SK-N-SH treated with all-trans-retinoic acid at 6 μM for 48 hours (cell line): ENCODE measurements at regions not wholly inside any gene's neighbourhood (a gene's known extent, or its start where the extent isn't known, plus 50 kb on each side); places are given as distances from the start of the nearest gene placed in this dataset.

Experiments used
- ATAC-seq: fragments of 200-7000 bp; cut with Tn5 transposase; 3 replicates; pipeline ENCODE4 v1.9.1; 2020; ENCODE audit warnings: mild to moderate bottlenecking, moderate library complexity
- ARNTL ChIP-seq: fragments of 450-650 bp; formaldehyde crosslinking; IDR thresholded peaks from 2 replicates; pipeline ENCODE4 v1.5.0; 2020; ENCODE audit warnings: low read depth, mild to moderate bottlenecking, moderate library complexity, borderline replicate concordance
- BACH2 ChIP-seq: fragments of 250-450 bp; sonication (Bioruptor Pico); IDR thresholded peaks from 2 replicates; pipeline ENCODE4 v1.9.0; 2021; ENCODE audit warnings: mild to moderate bottlenecking, borderline replicate concordance
- CREB5 ChIP-seq: fragments of 250-450 bp; sonication (Bioruptor Pico); IDR thresholded peaks from 2 replicates; pipeline ENCODE4 v1.5.1; 2020; ENCODE audit warnings: low read depth, mild to moderate bottlenecking, moderate library complexity
- CSDC2 ChIP-seq: fragments of 250-450 bp; sonication (Bioruptor Pico); IDR thresholded peaks from 2 replicates; pipeline ENCODE4 v1.5.0; 2020; ENCODE audit warnings: mild to moderate bottlenecking, moderate library complexity
- CSRNP3 ChIP-seq: fragments of 250-450 bp; sonication (Bioruptor Pico); IDR thresholded peaks from 2 replicates; pipeline ENCODE4 v1.5.1; 2021; ENCODE audit warnings: mild to moderate bottlenecking, moderate library complexity
- ESRRG ChIP-seq: fragments of 250-450 bp; sonication (Bioruptor Pico); IDR thresholded peaks from 2 replicates; pipeline ENCODE4 v1.6.1; 2021; ENCODE audit warnings: mild to moderate bottlenecking
- GLIS3 ChIP-seq: fragments of 250-450 bp; sonication (Bioruptor Pico); IDR thresholded peaks from 2 replicates; pipeline ENCODE4 v1.5.0; 2020; ENCODE audit warnings: mild to moderate bottlenecking, moderate library complexity
- ISL1 ChIP-seq: fragments of 250-450 bp; sonication (Bioruptor Pico); IDR thresholded peaks from 2 replicates; pipeline ENCODE4 v2.1.2; 2022; ENCODE audit warnings: mild to moderate bottlenecking, moderate library complexity
- OSR1 ChIP-seq: fragments of 250-450 bp; sonication (Bioruptor Pico); IDR thresholded peaks from 2 replicates; pipeline ENCODE4 v1.8.0; 2022; ENCODE audit warnings: moderate library complexity, mild to moderate bottlenecking, inconsistent platforms
- POU6F1 ChIP-seq: fragments of 250-450 bp; sonication (Bioruptor Pico); IDR thresholded peaks from 2 replicates; pipeline ENCODE4 v1.8.0; 2021; ENCODE audit warnings: low read depth, mild to moderate bottlenecking, moderate library complexity, borderline replicate concordance
- PPARA ChIP-seq: fragments of 250-450 bp; sonication (Bioruptor Pico); IDR thresholded peaks from 2 replicates; pipeline ENCODE4 v1.5.0; 2020; ENCODE audit warnings: mild to moderate bottlenecking, borderline replicate concordance
- RARB ChIP-seq: fragments of 250-450 bp; sonication (Bioruptor Pico); IDR thresholded peaks from 2 replicates; pipeline ENCODE4 v1.8.0; 2021; ENCODE audit warnings: mild to moderate bottlenecking, moderate library complexity
- SNAI2 ChIP-seq: fragments of 250-450 bp; sonication (Bioruptor Pico); IDR thresholded peaks from 2 replicates; pipeline ENCODE4 v1.5.0; 2020; ENCODE audit warnings: mild to moderate bottlenecking, moderate library complexity
- TCF4 ChIP-seq: fragments of 250-450 bp; sonication (Bioruptor Pico); IDR thresholded peaks from 2 replicates; pipeline ENCODE4 v1.8.0; 2021; ENCODE audit warnings: mild to moderate bottlenecking, moderate library complexity, borderline replicate concordance
- TOX ChIP-seq: fragments of 250-450 bp; sonication (Bioruptor Pico); IDR thresholded peaks from 2 replicates; pipeline ENCODE4 v1.8.0; 2021; ENCODE audit warnings: mild to moderate bottlenecking, moderate library complexity, borderline replicate concordance
- ZFP3 ChIP-seq: fragments of 250-450 bp; sonication (Bioruptor Pico); IDR thresholded peaks from 2 replicates; pipeline ENCODE4 v1.5.0; 2020; ENCODE audit warnings: mild to moderate bottlenecking, moderate library complexity
- ZFP30 ChIP-seq: fragments of 450-650 bp; formaldehyde crosslinking; IDR thresholded peaks from 2 replicates; pipeline ENCODE4 v1.5.0; 2022; ENCODE audit warnings: mild to moderate bottlenecking, moderate library complexity
- ZNF565 ChIP-seq: fragments of 450-650 bp; formaldehyde crosslinking; conservative IDR thresholded peaks from 2 replicates; pipeline ENCODE4 v1.5.0; 2020; ENCODE audit warnings: low read depth, mild to moderate bottlenecking, moderate library complexity
- ZNF70 ChIP-seq: fragments of 450-650 bp; formaldehyde crosslinking; IDR thresholded peaks from 2 replicates; pipeline ENCODE4 v1.5.0; 2020; ENCODE audit warnings: mild to moderate bottlenecking, moderate library complexity
- ZNF8 ChIP-seq: fragments of 450-650 bp; formaldehyde crosslinking; IDR thresholded peaks from 2 replicates; pipeline ENCODE4 v1.5.0; 2020; ENCODE audit warnings: mild to moderate bottlenecking, moderate library complexity
- TF ChIP-seq, protein P1 (sequence below): fragments of 250-450 bp; sonication (Bioruptor Pico); IDR thresholded peaks from 2 replicates; pipeline ENCODE4 v1.8.0; 2020; ENCODE audit warnings: mild to moderate bottlenecking, moderate library complexity, borderline replicate concordance

DNA sequence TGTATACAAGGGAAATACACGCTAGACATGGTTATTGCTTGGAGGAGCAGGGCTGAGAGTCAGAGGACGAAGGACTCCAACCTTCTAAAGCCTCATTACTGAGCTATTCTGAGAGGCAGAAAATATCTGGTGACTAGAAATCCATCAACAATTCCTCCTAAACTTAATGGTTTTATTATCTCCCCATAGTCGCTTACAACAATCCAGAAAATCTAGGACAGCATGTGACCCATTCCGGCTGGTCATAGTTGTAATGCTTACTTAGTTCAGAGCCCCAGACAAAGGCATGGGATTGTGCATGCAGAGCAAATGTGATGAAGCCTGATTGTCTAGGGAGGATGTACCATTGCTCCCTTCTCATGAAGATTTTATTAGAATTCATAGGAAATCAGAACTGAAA is 114.5 kb upstream of the PLXNA2 start:
- TF ChIP-seq ESRRG (CRISPR knock-in tag) (no peak), RARB (no peak), ISL1 (no peak), PPARA (no peak), OSR1 (no peak), ZFP30 (CRISPR knock-in tag) (no peak), TCF4 (CRISPR knock-in tag) (no peak), SNAI2 (CRISPR knock-in tag) (no peak), POU6F1 (no peak), GLIS3 (CRISPR knock-in tag) (no peak), ZNF8 (no peak), CSDC2 (CRISPR knock-in tag) (no peak), TOX (CRISPR knock-in tag) (no peak), BACH2 (CRISPR knock-in tag) (no peak)
- TF ChIP-seq, all 23 proteins: peak for 0
- ATAC-seq = no peak

DNA sequence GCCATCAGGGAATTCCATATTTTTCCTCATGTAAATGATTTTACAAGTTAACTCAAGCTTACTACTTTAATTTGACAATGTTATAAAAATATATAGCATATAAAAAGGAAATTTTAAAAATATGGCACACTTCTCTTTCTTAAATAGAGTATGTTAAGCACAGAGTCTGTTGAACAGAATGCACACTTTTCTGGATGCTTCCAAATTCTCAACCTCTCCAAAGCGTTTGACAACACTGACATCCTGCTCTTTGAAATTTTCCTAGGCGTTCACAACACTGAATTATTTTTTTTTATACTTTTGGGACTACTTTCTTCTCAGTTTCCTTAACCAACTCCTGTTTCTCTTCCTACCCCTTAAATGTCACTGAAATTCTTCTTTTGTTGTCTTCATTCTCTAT is 117.8 kb upstream of the PLXNA2 start:
- ATAC-seq = no peak
- no peak for TF ChIP-seq TOX (CRISPR knock-in tag)
- TF ChIP-seq ZNF565 (CRISPR knock-in tag) = no peak
- no peak for TF ChIP-seq OSR1
- TF ChIP-seq POU6F1 = no peak

- TF ChIP-seq ARNTL (CRISPR knock-in tag) (no peak), CSRNP3 (CRISPR knock-in tag) (no peak), ESRRG (CRISPR knock-in tag) (no peak), ZFP3 (CRISPR knock-in tag) (no peak), CREB5 (CRISPR knock-in tag) (no peak), RARB (no peak), OSR1 (no peak), ZFP30 (CRISPR knock-in tag) (no peak), ZNF70 (CRISPR knock-in tag) (no peak), SNAI2 (CRISPR knock-in tag) (no peak), ZNF565 (CRISPR knock-in tag) (no peak), GLIS3 (CRISPR knock-in tag) (no peak)
- TF ChIP-seq, protein P1, sequence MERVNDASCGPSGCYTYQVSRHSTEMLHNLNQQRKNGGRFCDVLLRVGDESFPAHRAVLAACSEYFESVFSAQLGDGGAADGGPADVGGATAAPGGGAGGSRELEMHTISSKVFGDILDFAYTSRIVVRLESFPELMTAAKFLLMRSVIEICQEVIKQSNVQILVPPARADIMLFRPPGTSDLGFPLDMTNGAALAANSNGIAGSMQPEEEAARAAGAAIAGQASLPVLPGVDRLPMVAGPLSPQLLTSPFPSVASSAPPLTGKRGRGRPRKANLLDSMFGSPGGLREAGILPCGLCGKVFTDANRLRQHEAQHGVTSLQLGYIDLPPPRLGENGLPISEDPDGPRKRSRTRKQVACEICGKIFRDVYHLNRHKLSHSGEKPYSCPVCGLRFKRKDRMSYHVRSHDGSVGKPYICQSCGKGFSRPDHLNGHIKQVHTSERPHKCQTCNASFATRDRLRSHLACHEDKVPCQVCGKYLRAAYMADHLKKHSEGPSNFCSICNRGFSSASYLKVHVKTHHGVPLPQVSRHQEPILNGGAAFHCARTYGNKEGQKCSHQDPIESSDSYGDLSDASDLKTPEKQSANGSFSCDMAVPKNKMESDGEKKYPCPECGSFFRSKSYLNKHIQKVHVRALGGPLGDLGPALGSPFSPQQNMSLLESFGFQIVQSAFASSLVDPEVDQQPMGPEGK (CRISPR knock-in tag) = no peak
- TF ChIP-seq, all 23 proteins: peak for 0
- ATAC-seq = no peak
Observed at GRCh38 chr1:208366559-208366958, 122.4 kb upstream of the PLXNA2 start.

GRCh38 chr1:208369045-208369444 is 124.9 kb upstream of the PLXNA2 start:
- ATAC-seq = no peak
- TF ChIP-seq SNAI2 (CRISPR knock-in tag) (no peak), ZNF565 (CRISPR knock-in tag) (no peak), PPARA (no peak), BACH2 (CRISPR knock-in tag) (no peak), ZFP3 (CRISPR knock-in tag) (no peak), TCF4 (CRISPR knock-in tag) (no peak), ARNTL (CRISPR knock-in tag) (no peak), ZNF8 (no peak), POU6F1 (no peak), CSDC2 (CRISPR knock-in tag) (no peak), CREB5 (CRISPR knock-in tag) (no peak), RARB (no peak), GLIS3 (CRISPR knock-in tag) (no peak), ESRRG (CRISPR knock-in tag) (no peak)
